ENCODE measurements at regions not wholly inside any gene's neighbourhood (a gene's known extent, or its start where the extent isn't known, plus 50 kb on each side); places are given as distances from the start of the nearest gene placed in this dataset.

GRCh38 chr5:88938488-88938887, 55.5 kb upstream of the MEF2C start:
- TF ChIP-seq POLR2AphosphoS5 (IDR thresholded peaks at IDR 0.05) (no peak), CTCF (IDR thresholded peaks at IDR 0.05) (no peak), POLR2A (IDR thresholded peaks at IDR 0.05) (no peak)

Measured in stomach (tissue), 4 donors.